Thyroid gland (tissue), 4 donors: ENCODE measurements at regions not wholly inside any gene's neighbourhood (a gene's known extent, or its start where the extent isn't known, plus 50 kb on each side); places are given as distances from the start of the nearest gene placed in this dataset.

Experiments used
- CTCF ChIP-seq, 6 experiments: fragments of 200-600 bp in 3 of 6; fragments of 450-650 bp in 3 of 6; sonication (generic) in 3 of 6; IDR thresholded peaks; one replicate each; pipeline ENCODE4 v1.5.1; 2016 to 2019; ENCODE audit warnings: antibody characterized with exemption in 6 of 6, mild to moderate bottlenecking in 2 of 6, inconsistent platforms in 1 of 6, moderate library complexity in 1 of 6
- POLR2A ChIP-seq, 2 donors: fragments of 450-650 bp; IDR thresholded peaks; one replicate each; pipeline ENCODE4 v1.6.1; 2017; ENCODE audit warnings: antibody characterized with exemption in 2 of 2, mild to moderate bottlenecking in 2 of 2, moderate library complexity in 1 of 2

- no peak for TF ChIP-seq CTCF (IDR thresholded peaks at IDR 0.05)
- TF ChIP-seq POLR2A (IDR thresholded peaks at IDR 0.05) = no peak
Observed at GRCh38 chr12:25872137-25872536, 86.3 kb upstream of the RASSF8 start.
